ENCODE measurements at regions not wholly inside any gene's neighbourhood (a gene's known extent, or its start where the extent isn't known, plus 50 kb on each side); places are given as distances from the start of the nearest gene placed in this dataset.

DNA sequence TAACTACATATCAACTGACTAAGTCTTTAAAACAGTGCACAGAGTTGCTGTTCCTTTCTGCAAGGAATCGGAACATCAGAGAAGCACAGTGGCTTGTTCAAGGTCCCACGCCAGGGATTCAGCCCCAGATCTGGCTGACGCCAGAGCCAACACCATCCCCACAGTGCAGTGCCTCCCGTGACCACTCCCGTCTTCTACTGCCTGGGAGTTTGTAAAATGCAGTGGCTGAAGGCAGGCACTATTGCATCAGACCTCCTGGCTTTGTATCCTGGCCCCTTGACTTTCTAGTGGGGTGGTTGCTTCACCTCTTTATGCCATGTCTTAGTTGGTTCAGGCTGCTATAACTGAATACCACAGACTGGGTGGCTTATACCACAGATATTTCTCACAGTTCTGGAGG lies 131.0 kb downstream of the NSG2 start:
- TF ChIP-seq POLR2A (IDR thresholded peaks at IDR 0.05) (no peak), EP300 (IDR thresholded peaks at IDR 0.05) (no peak)
- TF ChIP-seq, protein P1, sequence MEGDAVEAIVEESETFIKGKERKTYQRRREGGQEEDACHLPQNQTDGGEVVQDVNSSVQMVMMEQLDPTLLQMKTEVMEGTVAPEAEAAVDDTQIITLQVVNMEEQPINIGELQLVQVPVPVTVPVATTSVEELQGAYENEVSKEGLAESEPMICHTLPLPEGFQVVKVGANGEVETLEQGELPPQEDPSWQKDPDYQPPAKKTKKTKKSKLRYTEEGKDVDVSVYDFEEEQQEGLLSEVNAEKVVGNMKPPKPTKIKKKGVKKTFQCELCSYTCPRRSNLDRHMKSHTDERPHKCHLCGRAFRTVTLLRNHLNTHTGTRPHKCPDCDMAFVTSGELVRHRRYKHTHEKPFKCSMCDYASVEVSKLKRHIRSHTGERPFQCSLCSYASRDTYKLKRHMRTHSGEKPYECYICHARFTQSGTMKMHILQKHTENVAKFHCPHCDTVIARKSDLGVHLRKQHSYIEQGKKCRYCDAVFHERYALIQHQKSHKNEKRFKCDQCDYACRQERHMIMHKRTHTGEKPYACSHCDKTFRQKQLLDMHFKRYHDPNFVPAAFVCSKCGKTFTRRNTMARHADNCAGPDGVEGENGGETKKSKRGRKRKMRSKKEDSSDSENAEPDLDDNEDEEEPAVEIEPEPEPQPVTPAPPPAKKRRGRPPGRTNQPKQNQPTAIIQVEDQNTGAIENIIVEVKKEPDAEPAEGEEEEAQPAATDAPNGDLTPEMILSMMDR (IDR thresholded peaks at IDR 0.05): no peak

All from tibial nerve (tissue), 4 donors.